ENCODE measurements at regions not wholly inside any gene's neighbourhood (a gene's known extent, or its start where the extent isn't known, plus 50 kb on each side); places are given as distances from the start of the nearest gene placed in this dataset.

GRCh38 chr5:4019009-4019769 lies 423.6 kb downstream of the IRX1 start:
- Mint-ChIP-seq H3K27me3 (ENCODE audit: unreplicated experiment) (no peaks in the 10 kb centered on the region), H3K9me3 (ENCODE audit: unreplicated experiment) (peaks cover 2% of the 10 kb centered on the region), H3K27ac (ENCODE audit: unreplicated experiment) (no peak overlapping the region), H3K36me3 (ENCODE audit: unreplicated experiment) (no peaks in the 10 kb centered on the region), H3K4me1 (ENCODE audit: low read depth, unreplicated experiment) (peaks cover 8% of the 10 kb centered on the region), H3K4me3 (ENCODE audit: unreplicated experiment) (no peak overlapping the region)
- no peak for DNase-seq
- no peak for TF ChIP-seq CTCF (IDR thresholded peaks at IDR 0.05; ENCODE audit: partially characterized antibody, unreplicated experiment)

GRCh38 chr5:4019841-4020240 lies 424.2 kb downstream of the IRX1 start:
- H3K27ac Mint-ChIP-seq (ENCODE audit: unreplicated experiment) = no peak overlapping the region
- no peak overlapping the region for H3K4me3 Mint-ChIP-seq (ENCODE audit: unreplicated experiment)
- no peak for DNase-seq
- H3K27me3 Mint-ChIP-seq (ENCODE audit: unreplicated experiment) = no peaks in the 10 kb centered on the region
- H3K9me3 Mint-ChIP-seq (ENCODE audit: unreplicated experiment) = peaks cover 2% of the 10 kb centered on the region
- TF ChIP-seq CTCF (IDR thresholded peaks at IDR 0.05; ENCODE audit: partially characterized antibody, unreplicated experiment) = no peak
- peaks cover 3% of the 10 kb centered on the region for H3K4me1 Mint-ChIP-seq (ENCODE audit: low read depth, unreplicated experiment)
- no peaks in the 10 kb centered on the region for H3K36me3 Mint-ChIP-seq (ENCODE audit: unreplicated experiment)

DNA sequence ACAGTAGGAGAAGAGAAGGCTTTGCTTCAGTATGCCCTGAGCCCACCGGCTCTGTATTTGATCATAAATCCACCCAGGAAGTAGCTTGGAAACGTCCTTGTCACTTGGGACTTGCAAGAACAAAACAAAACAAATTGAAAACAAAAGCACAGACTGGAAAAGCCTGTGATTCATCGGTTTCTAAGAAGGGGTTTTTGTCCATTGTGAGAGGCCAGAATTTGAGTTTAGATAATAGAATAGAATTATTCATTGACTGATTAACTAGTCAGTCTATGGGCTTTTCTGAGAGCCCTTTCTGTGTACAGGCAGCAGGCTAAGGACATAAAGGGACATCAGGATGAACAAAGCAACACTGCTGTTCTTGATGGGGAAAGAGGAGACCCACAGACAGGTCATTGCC lies 424.8 kb downstream of the IRX1 start:
- no peak for TF ChIP-seq CTCF (IDR thresholded peaks at IDR 0.05; ENCODE audit: partially characterized antibody, unreplicated experiment)
- Mint-ChIP-seq H3K4me1 (ENCODE audit: low read depth, unreplicated experiment) (peaks cover 3% of the 10 kb centered on the region), H3K27ac (ENCODE audit: unreplicated experiment) (no peak overlapping the region), H3K27me3 (ENCODE audit: unreplicated experiment) (no peaks in the 10 kb centered on the region), H3K36me3 (ENCODE audit: unreplicated experiment) (no peaks in the 10 kb centered on the region), H3K9me3 (ENCODE audit: unreplicated experiment) (peaks cover 2% of the 10 kb centered on the region), H3K4me3 (ENCODE audit: unreplicated experiment) (no peak overlapping the region)
- DNase-seq = no peak

DNA sequence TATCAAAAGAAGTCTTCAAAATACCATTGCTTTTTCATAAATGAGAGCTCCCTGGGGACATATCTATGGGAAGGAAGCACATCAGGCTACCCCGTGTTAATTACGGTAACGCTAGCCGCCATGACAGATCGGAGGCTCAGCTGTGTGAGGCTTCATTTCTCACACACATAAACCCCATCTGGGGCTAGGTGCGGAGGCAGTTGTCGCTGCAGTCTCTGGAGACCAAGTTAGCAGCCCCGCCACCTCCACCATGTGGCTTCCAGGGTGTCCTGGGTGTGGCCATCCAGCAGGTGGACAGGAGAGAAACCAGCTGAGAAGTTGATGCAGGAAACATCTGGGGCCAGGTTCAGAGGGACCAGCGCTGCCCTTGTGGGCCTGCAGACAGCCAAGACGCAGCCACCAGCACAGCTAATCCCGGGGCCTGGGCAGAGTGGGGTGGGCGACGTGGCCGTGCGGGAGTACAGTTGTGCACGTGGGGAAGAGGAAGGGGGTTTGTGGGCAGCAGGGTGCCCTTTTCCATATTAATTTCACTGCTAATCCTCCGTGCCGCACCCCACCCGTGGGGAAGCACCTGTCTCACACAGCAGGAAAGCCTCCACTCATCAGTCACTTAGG lies 426.5 kb downstream of the IRX1 start:
- H3K36me3 Mint-ChIP-seq (ENCODE audit: unreplicated experiment) = no peaks in the 10 kb centered on the region
- no peak overlapping the region for H3K4me3 Mint-ChIP-seq (ENCODE audit: unreplicated experiment)
- no peak for TF ChIP-seq CTCF (IDR thresholded peaks at IDR 0.05; ENCODE audit: partially characterized antibody, unreplicated experiment)
- peaks cover 3% of the 10 kb centered on the region for H3K4me1 Mint-ChIP-seq (ENCODE audit: low read depth, unreplicated experiment)
- no peak overlapping the region for H3K27ac Mint-ChIP-seq (ENCODE audit: unreplicated experiment)
- peaks cover 2% of the 10 kb centered on the region for H3K27me3 Mint-ChIP-seq (ENCODE audit: unreplicated experiment)
- H3K9me3 Mint-ChIP-seq (ENCODE audit: unreplicated experiment) = peaks cover 4% of the 10 kb centered on the region
- no peak for DNase-seq

DNA sequence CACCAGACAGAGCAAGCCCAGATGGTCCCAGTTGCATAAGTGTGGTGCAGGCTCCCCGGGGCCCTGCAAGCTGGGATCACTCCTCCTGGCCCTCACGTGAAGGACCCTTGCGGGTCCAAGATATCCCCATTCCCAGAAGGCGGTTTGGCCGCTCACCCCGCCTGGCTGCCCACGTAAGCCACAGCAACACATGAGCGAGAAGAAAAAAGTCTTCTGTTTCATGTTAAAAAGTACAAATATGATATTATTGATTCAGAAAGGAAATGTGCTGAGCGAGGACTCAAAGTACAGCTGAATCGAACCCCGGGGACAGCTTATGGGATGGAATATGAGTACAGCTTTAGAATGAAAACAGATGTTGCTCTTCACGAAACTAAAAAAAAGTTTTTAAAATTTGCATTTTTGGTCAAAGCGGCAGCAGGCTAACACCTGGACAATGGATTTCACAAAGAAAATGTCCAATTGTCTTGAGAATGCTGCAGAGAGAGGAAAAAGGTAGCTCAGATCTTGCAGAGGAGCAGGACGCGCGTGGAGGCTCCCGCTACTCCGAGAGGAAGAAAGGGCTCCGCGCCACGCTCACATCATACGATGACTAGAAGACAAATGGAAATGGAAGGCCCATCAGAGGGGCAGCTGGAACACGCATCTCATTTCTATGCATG lies 427.6 kb downstream of the IRX1 start:
- H3K27ac Mint-ChIP-seq (ENCODE audit: unreplicated experiment) = no peak overlapping the region
- peaks cover 4% of the 10 kb centered on the region for H3K4me1 Mint-ChIP-seq (ENCODE audit: low read depth, unreplicated experiment)
- no peak for DNase-seq
- H3K36me3 Mint-ChIP-seq (ENCODE audit: unreplicated experiment) = no peaks in the 10 kb centered on the region
- H3K27me3 Mint-ChIP-seq (ENCODE audit: unreplicated experiment) = peaks cover 2% of the 10 kb centered on the region
- H3K4me3 Mint-ChIP-seq (ENCODE audit: unreplicated experiment) = no peak overlapping the region
- H3K9me3 Mint-ChIP-seq (ENCODE audit: unreplicated experiment) = peaks cover 4% of the 10 kb centered on the region
- TF ChIP-seq CTCF (IDR thresholded peaks at IDR 0.05; ENCODE audit: partially characterized antibody, unreplicated experiment) = no peak

Data from glutamatergic neuron (in vitro differentiated cells).